ENCODE measurements at regions not wholly inside any gene's neighbourhood (a gene's known extent, or its start where the extent isn't known, plus 50 kb on each side); places are given as distances from the start of the nearest gene placed in this dataset.

- no peak for TF ChIP-seq POLR2AphosphoS5 (IDR thresholded peaks at IDR 0.05; ENCODE audit: low read depth, low read length)
- TF ChIP-seq POLR2A (IDR thresholded peaks at IDR 0.05; ENCODE audit: low read depth, low read length): no peak
Measured at GRCh38 chr4:67084783-67085182, 460.5 kb downstream of the CENPC start.
